IPS DF 19.7 (cell line): ENCODE measurements at regions not wholly inside any gene's neighbourhood (a gene's known extent, or its start where the extent isn't known, plus 50 kb on each side); places are given as distances from the start of the nearest gene placed in this dataset.

ENCODE experiments used
- DNase-seq: peaks from one replicate; pipeline ENCODE4 v3.0.0-alpha.2; 2013; ENCODE audit warnings: low read depth, low spot score

DNA sequence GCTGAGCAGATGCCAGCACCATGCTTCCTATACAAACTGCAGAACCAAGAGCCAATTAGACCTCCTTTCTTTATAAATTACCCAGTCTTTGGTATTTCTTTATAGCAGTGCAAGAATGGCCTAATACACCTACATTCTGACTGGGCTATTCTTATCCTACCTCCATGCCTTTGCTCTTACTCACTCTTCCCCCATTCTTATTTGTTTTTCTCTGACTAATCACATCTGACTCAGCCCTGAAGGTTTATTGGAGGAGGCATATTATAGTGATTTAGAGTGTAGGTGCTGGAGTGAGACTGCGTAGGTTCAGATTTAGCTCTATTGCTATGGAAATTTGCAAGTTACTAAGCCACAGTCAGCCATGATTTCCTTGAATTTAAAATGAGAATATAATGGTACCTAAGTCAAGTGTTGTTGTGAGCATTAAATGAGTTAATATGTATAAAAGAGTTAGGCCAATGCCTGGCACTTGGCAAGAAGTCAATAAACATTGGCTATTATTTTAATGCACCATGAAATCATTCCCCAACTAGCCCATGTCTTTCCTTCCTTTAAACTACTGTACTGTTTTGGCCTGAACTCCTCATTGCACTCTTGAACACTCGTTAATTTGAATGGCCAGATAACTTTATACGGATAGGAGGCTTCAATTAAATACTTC is 531.2 kb upstream of the ZNF608 start:
- DNase-seq = no peak

DNA sequence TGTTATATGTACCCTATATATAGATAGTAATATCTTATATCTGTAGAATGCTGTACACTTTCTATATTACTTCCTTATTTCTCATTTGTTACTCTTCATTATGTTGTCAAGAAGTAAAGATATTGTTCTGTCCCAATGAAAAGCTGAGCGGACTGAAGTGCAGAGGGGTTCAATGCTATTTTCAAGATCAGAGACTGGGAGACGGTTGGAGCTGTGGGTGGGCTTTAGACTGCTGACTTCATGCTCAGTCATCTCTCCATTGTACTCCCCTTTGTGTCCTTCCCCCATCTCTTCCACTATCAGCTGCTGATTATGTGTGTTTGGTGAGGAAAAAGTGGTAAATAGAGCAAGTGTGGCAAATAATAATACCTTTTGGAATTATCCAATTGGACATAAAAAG is 532.3 kb upstream of the ZNF608 start:
- no peak for DNase-seq

DNA sequence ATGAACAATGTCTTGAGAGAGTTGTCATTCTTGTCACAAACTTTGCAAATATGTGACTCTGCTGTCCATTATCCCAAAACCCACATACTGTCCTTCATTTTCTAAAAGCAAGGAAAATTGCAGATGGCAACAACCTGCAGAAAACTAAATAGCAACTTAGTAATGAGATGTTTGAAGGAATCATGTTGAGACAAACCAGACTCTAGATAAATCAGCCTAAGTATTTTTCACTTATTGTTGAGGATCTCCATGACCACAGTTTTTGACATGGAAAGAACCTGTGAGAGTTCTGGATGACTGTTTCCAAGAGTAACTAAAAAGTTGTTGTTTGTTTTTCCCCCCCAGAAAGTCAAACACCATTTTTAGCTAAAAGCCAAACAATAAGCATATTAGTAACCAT is 535.2 kb upstream of the ZNF608 start:
- DNase-seq = no peak

DNA sequence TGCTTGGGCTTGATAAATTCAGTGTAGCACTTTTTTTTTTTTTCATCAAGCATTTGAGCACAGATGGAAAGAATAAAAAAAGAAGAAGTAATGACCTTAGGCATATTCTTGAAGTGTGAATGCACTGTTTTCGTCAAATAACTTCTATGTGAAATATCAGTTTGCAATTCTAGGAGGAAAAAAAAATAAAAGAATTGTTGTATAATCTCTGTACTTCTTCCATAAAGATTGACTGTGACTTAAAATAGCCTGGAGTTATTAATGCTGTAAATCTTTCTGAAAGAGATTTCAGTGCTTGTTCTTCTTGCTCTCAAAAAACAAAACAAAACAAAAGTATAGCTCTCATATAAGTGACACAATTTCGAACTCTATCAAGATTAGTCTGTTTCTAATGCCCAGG is 536.9 kb upstream of the ZNF608 start:
- no peak for DNase-seq

DNA sequence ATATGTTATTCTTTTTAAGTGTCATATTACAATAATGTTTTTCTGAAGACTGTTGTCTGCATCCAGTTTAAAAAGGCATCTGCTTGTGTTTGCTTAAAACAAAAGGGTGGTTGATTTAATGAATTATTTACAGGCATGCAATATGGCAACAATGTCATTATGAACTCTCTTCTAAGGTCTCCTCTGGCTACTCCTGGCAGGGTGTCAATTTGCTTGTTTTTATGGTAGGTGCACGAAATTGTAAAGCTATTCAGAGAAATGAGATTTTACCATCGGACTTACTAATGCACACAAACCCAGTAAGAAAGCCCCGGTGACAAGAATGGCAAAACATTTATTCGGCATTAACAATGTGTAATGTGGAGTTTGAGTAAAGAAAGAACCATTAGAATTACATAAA is 539.8 kb upstream of the ZNF608 start:
- DNase-seq = no peak

DNA sequence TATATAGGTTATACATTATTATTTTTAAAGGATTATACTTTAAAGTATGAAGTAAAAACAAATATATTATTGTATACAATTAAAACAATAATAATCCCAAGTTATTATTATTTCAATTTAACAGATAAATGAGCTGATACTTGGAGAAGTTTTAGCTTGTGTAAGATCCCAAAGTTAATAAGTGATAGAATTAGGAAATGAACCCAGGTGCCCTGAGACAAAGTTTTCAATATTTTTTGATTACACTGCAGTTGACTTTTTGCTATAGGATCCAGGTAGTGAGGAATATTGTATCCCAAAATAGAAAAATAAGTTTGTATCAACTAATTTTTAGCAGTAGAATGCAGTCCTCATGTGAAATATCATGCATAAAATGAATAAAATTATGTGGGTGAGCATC is 543.2 kb upstream of the ZNF608 start:
- DNase-seq = no peak

DNA sequence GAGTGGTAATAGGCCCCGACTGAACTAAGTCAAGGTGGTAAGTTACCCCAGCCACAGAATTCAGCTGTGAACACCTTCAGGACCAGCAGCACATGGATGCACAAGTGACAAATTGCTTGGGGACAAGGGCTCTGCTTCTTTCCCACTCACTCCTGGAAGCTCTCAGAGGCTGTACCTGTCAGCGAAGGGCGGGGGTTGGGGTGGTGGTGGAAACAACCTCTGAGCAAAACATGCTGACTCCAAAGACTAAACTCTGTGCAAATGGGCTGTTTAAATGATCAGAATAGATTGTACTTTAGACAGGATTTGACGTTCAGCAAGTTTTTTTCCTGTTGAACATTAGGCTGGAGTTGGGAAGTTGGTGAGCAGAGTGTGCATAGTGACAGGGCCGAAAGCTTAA is 544.5 kb upstream of the ZNF608 start:
- no peak for DNase-seq

DNA sequence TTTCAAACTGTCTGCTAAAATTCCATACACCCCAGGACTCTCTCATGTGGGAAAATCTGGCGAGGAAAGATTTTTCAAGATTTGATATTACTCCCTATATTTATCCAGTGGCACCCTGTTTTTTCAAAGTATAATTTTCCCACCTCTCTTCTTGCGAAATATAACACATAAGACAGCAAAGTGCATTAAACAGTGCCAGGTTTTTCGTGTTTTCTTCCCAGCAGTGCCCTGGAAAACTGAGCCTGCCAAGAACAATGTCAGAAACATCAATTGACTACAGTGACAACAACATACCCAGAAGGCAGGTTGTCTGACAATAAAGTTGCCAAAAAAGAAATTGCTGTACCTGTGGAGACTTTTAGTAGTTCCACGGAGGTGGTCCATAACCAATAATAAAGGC is 545.0 kb upstream of the ZNF608 start:
- no peak for DNase-seq

DNA sequence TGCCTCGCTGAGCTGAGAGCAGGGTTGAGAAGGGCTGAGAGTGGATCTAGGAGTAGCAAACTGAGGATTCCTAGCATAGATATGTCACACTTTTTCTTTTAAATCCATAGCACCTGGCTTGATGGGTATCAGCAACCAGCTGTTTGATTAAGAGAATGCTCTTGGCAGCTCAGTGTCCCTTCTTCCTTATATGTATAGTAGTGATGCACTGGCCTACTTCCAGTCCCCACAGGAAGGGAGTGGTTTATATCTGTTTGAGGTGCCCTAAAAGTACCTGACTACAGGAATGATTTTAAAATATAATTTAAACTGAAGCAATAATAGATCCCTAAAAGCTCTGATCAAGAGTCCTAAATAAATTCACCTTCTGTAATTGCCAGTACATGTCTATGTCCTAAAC is 546.8 kb upstream of the ZNF608 start:
- DNase-seq = no peak

DNA sequence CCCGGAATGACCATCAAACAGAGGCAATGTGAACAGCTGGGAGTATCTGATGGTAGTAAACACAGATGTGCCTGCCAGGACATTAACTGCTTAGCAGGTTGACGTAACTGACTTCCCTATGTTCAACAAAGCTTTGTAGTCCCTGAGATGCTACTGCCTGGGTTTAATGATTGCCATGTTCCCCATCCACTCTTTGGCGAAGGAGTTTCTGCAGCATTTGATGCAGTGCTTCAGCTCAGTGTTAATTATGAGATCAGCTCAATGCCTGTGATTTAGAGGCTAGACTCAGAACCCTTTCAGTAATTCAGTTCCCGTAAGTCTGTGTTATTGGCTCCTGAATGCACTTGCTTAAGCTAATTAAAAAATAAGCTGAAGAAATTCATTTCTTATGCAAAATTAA is 547.3 kb upstream of the ZNF608 start:
- no peak for DNase-seq

DNA sequence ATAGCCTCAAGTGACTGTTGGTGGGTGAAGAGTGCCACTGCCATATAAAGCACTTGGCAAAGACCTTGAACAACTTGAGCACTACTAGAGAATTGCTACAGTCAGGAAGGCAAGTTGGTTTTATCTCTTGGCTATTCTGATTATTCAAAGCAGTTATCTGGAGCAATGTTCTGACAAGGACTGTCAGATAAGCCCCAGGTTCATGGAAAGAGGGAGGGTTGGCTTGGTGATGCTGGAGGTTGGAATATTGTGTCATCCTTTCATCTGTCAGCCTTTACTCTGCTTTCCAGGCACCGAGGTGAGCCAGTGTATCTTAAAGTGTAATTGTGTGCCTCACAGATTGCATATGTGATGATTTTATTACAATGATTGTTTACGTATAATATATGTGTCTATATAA is 548.4 kb upstream of the ZNF608 start:
- no peak for DNase-seq

DNA sequence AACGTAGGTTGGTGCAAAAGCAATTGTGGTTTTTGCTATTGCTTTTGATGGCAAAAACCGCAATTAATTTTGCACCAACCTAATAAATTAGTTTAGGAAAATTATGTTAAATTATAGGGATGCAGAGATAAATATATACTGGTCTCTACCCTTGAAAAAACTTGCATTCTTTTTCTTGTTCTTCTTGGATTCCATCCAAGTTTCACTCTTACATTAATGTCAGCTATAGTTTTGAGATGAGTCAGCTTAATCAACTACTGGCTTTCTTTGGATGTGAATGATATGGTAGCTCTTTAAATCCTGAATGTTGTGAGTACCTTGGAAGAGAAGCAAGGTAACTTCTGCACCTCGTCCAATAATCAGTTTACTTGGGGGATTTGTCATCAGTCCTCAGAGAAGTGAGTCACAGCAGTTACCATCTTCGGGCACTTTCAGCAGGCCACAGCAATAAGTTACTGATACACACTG is 549.0 kb upstream of the ZNF608 start:
- DNase-seq = no peak

DNA sequence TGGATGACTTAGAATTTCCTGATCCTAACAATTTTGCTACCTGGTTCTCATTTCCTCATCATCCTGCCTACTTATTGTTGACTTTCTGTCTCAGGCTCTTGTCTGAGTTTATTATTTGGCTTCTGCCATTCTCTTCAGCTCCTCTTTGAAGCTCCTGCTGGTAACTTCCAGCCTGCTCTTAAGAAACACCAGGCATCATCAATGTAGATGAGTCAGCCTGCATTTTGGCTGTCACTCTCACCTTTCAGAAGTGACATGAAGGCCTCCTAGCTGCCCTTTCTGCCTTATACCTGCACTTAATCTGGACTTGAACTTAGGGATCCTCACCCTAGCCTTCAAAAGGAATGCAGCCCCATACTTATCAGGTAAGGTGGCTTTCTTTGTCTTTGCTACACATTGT is 551.8 kb upstream of the ZNF608 start:
- no peak for DNase-seq

DNA sequence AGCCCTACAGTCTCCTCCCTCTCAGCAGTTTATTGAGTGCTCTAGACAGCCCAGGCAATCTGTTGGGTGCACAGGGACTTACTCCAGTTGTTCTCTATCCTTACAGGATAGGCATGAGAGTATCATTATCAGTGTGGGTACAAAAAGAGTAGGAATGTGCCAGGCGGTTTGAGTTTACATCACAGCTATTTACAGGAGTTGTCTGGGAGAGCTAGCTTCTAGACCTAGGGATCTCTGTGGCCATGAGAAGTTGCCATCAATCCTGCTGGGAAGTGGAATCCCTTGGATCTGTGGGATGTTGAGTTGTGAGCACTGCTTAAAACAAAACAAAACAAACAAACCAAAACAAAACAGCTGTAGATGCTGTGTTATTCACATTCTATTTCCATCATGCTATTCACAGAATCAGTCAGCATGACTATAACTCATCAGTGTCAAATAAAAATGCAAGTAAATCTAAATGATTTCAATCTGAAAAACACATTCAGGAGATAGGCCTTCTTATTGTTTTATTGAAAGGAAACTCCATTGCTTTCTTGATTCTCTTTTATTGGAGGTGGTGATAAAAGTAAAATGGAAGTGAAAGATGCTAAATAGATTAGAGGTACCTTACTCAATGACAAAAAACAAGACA is 552.4 kb upstream of the ZNF608 start:
- no peak for DNase-seq

DNA sequence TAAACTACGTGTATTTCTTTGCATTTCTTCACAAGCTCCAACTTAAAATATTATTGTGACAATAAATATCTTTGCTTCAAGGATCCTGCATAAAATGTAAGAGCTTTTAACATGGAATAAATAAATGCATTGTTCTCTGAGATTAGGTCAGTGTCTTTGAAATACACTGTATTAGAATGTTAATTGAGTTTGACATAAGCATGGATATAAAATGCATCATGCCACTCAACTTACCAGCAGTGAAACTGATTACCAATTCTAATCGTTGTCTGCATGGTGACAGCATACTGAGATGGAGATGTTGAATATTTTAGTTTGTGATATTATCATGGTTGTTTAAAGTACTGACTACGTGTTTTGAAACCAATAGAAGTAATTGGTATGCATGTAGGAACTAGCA is 555.3 kb upstream of the ZNF608 start:
- DNase-seq = no peak

DNA sequence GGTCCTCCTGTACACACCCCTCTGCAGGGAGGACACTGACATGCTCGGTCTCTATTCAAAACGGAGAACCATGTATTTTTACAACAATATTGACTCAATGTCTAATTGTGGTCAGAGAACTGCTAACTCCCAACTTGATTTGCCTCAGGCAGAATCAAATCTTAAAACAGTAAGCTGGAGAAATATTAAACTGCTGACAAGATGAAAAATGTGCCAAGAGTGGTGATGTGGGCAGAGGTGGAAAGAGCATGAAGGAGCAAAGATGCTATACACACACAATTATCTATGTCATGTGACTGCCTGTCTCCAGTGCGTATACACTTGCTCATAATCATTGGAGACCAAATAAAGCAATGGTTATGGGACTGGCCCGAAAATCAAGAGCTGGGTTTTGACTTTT is 556.1 kb upstream of the ZNF608 start:
- DNase-seq = no peak

DNA sequence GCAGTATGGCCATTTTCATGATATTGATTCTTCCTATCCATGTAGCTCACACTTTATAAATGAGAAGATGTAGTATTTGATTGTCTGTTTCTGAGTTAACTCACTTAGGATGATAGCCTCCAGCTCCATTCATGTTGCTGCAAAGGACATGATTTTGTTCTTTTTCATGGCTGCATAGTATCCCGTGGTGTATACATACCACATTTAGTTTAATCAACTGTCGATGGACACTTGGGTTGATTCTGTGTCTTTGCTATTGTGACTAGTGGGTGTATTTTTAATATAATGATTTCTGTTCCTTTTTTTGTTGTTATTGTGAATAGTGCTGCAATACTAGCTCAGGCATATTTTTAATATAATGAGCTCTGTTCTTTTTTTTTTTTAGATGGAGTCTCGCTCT is 560.3 kb upstream of the ZNF608 start:
- no peak for DNase-seq

DNA sequence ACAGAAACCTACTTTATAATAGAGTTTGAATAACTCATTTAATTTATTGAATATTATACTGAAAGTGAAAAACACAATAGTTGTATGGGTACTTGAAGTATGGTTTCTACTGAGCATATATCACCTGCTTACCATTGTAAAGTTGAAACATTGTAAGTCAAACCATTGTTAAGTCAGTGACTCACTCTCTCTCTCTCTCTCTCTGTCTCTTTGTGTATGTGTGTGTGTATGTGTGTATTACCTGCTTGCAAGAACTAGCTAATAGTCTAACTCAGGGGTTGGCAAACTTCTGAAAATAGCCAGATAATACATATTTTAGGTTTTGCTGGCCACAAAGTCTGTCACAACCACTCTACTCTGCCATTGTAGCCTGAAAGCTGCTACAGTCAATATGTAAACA is 564.3 kb upstream of the ZNF608 start:
- no peak for DNase-seq

DNA sequence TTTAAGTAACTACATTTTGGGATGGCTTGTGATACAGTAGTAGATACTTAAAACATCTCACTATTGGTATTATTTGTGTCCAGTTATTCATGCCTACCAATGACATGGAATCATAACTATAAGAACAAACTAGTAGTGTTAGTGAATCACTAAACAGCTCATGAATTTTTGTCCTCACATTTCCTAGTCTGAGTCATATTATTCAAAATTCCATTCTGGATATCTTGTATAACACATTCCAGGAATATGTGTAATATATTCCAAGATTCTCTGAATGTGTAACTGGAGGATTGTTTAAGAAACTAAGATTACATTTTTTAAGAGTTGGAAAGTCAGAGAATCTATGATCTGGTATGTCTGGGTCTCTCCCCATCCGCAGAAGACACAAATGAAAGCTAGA is 565.3 kb upstream of the ZNF608 start:
- DNase-seq = no peak

DNA sequence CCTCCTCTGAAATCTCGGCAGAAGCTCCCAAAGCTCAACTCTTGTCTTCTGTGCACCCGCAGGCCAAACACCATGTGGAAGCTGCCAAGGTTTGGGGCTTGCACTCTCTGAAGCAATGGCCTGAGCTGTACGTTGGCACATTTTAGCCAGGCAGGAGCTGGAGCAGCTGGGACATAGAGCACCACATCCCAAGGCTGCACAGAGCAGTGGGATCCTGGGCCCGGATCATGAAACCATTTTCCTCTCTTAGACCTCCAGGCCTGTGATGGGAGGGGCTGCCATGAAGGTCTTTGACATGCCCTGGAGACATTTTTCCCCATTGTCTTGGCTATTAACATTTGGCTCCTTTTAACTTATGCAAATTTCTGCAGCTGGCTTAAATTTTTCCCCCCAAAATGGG is 567.1 kb upstream of the ZNF608 start:
- no peak for DNase-seq

DNA sequence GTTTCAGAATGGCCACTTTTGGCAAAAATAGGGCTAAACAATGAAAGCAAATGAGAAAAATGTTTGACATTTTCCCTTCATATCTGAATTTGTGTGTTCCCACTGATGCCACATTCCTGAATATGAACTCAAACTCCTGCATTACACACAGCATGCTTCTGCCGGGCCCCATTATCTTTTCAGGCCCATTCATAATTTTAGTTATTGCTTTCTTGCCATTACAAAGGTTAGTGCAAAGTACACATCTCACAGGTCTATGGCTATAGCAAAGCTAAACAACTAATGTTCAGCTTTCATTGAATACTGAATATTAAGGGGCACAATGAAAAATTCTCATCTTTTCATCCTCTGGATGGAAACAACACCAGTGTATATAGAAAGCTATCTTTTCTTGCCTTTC is 568.9 kb upstream of the ZNF608 start:
- no peak for DNase-seq

DNA sequence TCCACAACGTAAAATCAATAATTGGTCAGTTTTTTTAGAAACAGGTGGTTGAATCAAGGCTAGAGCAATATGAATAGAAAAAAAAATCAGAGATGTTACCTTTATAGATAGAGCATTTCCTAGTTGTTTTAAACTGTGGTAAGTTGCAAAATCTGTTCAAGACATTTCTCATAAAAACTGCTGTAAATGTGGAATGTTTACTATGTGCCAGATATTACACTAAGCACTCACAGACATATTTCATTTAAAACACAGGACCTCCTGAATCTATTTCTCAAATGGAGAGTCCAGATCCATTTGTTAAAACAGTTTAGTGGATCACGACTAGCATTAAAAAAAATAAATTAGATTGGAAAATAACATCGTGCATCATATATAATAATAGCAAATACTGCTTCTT is 570.0 kb upstream of the ZNF608 start:
- no peak for DNase-seq

DNA sequence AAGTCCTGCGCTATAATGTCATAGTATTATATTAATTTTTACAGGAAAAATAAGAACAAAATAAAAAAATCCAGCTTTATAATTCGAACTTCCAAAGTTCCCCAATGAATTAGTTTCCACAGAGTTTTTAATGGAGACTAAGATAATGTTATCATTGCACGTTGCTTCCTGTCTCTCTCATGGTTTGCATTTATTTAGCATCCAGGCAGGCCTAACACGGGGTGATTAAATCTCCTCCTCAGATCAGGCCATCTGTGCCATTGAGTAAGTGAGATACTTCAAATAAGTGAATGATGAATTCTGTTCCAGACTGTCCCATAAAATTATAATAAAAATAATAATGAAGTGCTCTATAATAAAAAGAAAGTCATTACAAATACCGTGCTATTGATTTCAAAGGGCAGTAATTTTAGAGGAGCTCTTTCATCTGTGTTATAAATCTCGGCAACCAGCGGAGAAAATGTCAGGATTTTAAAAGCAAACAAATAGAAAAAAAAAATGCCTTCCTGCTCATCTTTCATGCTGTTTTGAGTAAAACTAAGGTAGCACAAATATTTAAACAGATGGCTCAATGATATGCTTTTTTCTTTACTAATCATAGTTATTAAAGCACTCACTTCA is 570.6 kb upstream of the ZNF608 start:
- DNase-seq = no peak
